Stimulated activated CD8-positive, alpha-beta memory T cell treated with anti-CD3 and anti-CD28 coated beads, Interleukin-7, amount 100 ng/mL, for 4 hours (primary cell): ENCODE measurements at regions not wholly inside any gene's neighbourhood (a gene's known extent, or its start where the extent isn't known, plus 50 kb on each side); places are given as distances from the start of the nearest gene placed in this dataset.
"Not testable (repeated sequence)": the region's sequence is repeated elsewhere in the genome, so short reads cannot be mapped to it uniquely, and the experiment has no call there.

Source experiments
- DNase-seq, 2 donors: peaks; one replicate each; pipeline ENCODE4 v3.0.0-alpha.2; 2020; ENCODE audit warnings: low read depth in 2 of 2

GRCh38 chr4:131450572-131451209 lies 1698.4 kb upstream of the PCDH10 start:
- DNase-seq: no peak

GRCh38 chr4:131459430-131460101 lies 1689.5 kb upstream of the PCDH10 start:
- DNase-seq: no peak

- no peak for DNase-seq
Observed at GRCh38 chr4:131470360-131470759, 1678.7 kb upstream of the PCDH10 start.

- DNase-seq: no peak
Observed at GRCh38 chr4:131488772-131489171, 1660.3 kb upstream of the PCDH10 start.

GRCh38 chr4:131496211-131496610 lies 1652.9 kb upstream of the PCDH10 start:
- not testable (repeated sequence) for DNase-seq

- DNase-seq: no peak
Observed at GRCh38 chr4:131499141-131499873, 1649.8 kb upstream of the PCDH10 start.

- DNase-seq: no peak
Observed at GRCh38 chr4:131509521-131509920, 1639.6 kb upstream of the PCDH10 start.

GRCh38 chr4:131526686-131527085 lies 1622.4 kb upstream of the PCDH10 start:
- DNase-seq: no peak

- no peak for DNase-seq
Observed at GRCh38 chr4:131531087-131531486, 1618.0 kb upstream of the PCDH10 start.

- no peak for DNase-seq
Observed at GRCh38 chr4:131534944-131535645, 1614.0 kb upstream of the PCDH10 start.

GRCh38 chr4:131540256-131540655 lies 1608.8 kb upstream of the PCDH10 start:
- no peak for DNase-seq

- DNase-seq: no peak
Observed at GRCh38 chr4:131547506-131547981, 1601.5 kb upstream of the PCDH10 start.

- no peak for DNase-seq
Observed at GRCh38 chr4:131551306-131551705, 1597.8 kb upstream of the PCDH10 start.

- DNase-seq: no peak
Observed at GRCh38 chr4:131566026-131566425, 1583.1 kb upstream of the PCDH10 start.

GRCh38 chr4:131584587-131584986 lies 1564.5 kb upstream of the PCDH10 start:
- no peak for DNase-seq

GRCh38 chr4:131595140-131595539 lies 1554.0 kb upstream of the PCDH10 start:
- no peak for DNase-seq

GRCh38 chr4:131603705-131604104 lies 1545.4 kb upstream of the PCDH10 start:
- DNase-seq: no peak

- no peak for DNase-seq
Observed at GRCh38 chr4:131609039-131609438, 1540.1 kb upstream of the PCDH10 start.

- DNase-seq: not testable (repeated sequence)
Observed at GRCh38 chr4:131610517-131610916, 1538.6 kb upstream of the PCDH10 start.

GRCh38 chr4:131613086-131613823 lies 1535.8 kb upstream of the PCDH10 start:
- DNase-seq: no peak

GRCh38 chr4:131613824-131614216 lies 1535.3 kb upstream of the PCDH10 start:
- DNase-seq: no peak
